MCF 10A (cell line): ENCODE measurements at regions not wholly inside any gene's neighbourhood (a gene's known extent, or its start where the extent isn't known, plus 50 kb on each side); places are given as distances from the start of the nearest gene placed in this dataset.

Experiments used
- BruUV-seq: library from RNA; stranded (reverse); fragments of 400-500 nt; replicated peaks from 2 replicates; lab custom pipeline; 2021; lab: Mats Ljungman, UMichigan
- CTCF ChIA-PET: fragments of 300-600 bp; sonication (Branson Sonifier 250); formaldehyde crosslinking; extraction: SDS; loops from one replicate; lab custom pipeline; 2021; ENCODE audit warnings: antibody characterized with exemption, inconsistent platforms; lab: Yijun Ruan, JAX
- POLR2A ChIA-PET: fragments of 300-600, 350-650 bp; sonication (Branson Sonifier 250); formaldehyde crosslinking; extraction: SDS; loops from one replicate; lab custom pipeline; 2020; ENCODE audit warnings: antibody characterized with exemption, inconsistent platforms; lab: Yijun Ruan, JAX
- DNase-seq: peaks from one replicate; pipeline ENCODE4 v3.0.0-alpha.2; 2018; ENCODE audit not compliant: unreplicated experiment
- H3K27ac Mint-ChIP-seq: one replicate; pipeline ENCODE4 v1.8.0; 2022; ENCODE audit warnings: mild to moderate bottlenecking, low read depth, mixed read lengths; ENCODE audit not compliant: unreplicated experiment
- H3K27me3 Mint-ChIP-seq: one replicate; pipeline ENCODE4 v1.8.0; 2022; ENCODE audit warnings: mixed read lengths; ENCODE audit not compliant: insufficient read depth, unreplicated experiment
- H3K36me3 Mint-ChIP-seq: one replicate; pipeline ENCODE4 v1.8.0; 2022; ENCODE audit warnings: mild to moderate bottlenecking, moderate library complexity, mixed read lengths; ENCODE audit not compliant: insufficient read depth, unreplicated experiment
- H3K4me1 Mint-ChIP-seq: one replicate; pipeline ENCODE4 v1.8.0; 2022; ENCODE audit warnings: mixed read lengths; ENCODE audit not compliant: insufficient read depth, unreplicated experiment
- H3K4me3 Mint-ChIP-seq: one replicate; pipeline ENCODE4 v1.8.0; 2022; ENCODE audit warnings: mild to moderate bottlenecking, moderate library complexity, mixed read lengths; ENCODE audit not compliant: unreplicated experiment
- H3K9me3 Mint-ChIP-seq: one replicate; pipeline ENCODE4 v1.8.0; 2022; ENCODE audit warnings: mixed read lengths; ENCODE audit not compliant: unreplicated experiment
- CTCF ChIP-seq: fragments of 200-600 bp; IDR thresholded peaks from one replicate; pipeline ENCODE4 v1.8.0; 2022; ENCODE audit warnings: antibody characterized with exemption, mild to moderate bottlenecking; ENCODE audit not compliant: unreplicated experiment
- intact Hi-C: fragments of 100-400 bp; cut with micrococcal nuclease; formaldehyde crosslinking; loops from 2 replicates; pipeline ENCODE4 v1.14.1; 2022

- H3K9me3 Mint-ChIP-seq, result peaks cover 5% of the 10 kb centered on the region
- no peaks in the 10 kb centered on the region for H3K27me3 Mint-ChIP-seq
- intact Hi-C loops, result no loop called here
- no TSS peak for BruUV-seq
- no peak overlapping the region for H3K27ac Mint-ChIP-seq
- no peak for DNase-seq
- no peaks in the 10 kb centered on the region for H3K36me3 Mint-ChIP-seq
- no peak for TF ChIP-seq CTCF
- H3K4me3 Mint-ChIP-seq, result no peak overlapping the region
- CTCF ChIA-PET, result interaction anchor here (0.6 kb wide), 1 partner anchor 111 kb away, joined by 3 read pairs; no protein-coding TSS in a partner anchor
- POLR2A ChIA-PET, result no interaction called here
- H3K4me1 Mint-ChIP-seq, result no peaks in the 10 kb centered on the region
Observed at GRCh38 chr10:112024079-112024478, 159.5 kb downstream of the GPAM start.

DNA sequence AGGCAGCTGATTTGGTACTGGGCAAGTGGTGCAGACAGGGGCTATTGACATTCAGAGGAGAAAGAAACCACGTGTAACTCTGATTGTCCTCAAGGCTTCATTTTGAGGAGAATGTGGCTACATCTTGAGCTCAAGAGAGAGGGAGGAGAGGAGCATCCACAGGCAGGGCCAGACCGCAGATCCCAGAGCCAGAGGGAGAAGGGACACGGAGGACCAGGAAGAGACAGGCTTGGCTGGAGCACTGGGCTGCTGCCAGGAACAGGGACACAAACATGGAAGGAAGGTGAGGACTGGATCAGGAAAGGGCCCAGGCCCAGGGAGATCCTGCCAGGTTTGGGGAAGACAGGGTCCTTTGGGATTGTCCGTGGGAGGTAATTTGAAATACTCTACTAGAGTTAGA lies 158.3 kb downstream of the GPAM start:
- Mint-ChIP-seq H3K36me3 (no peaks in the 10 kb centered on the region), H3K9me3 (peaks cover 5% of the 10 kb centered on the region), H3K27ac (no peak overlapping the region), H3K4me1 (no peaks in the 10 kb centered on the region), H3K4me3 (no peak overlapping the region), H3K27me3 (no peaks in the 10 kb centered on the region)
- POLR2A ChIA-PET, result no interaction called here
- no TSS peak for BruUV-seq
- TF ChIP-seq CTCF, result no peak
- CTCF ChIA-PET, result no interaction called here
- intact Hi-C loops, result no loop called here
- no peak for DNase-seq

DNA sequence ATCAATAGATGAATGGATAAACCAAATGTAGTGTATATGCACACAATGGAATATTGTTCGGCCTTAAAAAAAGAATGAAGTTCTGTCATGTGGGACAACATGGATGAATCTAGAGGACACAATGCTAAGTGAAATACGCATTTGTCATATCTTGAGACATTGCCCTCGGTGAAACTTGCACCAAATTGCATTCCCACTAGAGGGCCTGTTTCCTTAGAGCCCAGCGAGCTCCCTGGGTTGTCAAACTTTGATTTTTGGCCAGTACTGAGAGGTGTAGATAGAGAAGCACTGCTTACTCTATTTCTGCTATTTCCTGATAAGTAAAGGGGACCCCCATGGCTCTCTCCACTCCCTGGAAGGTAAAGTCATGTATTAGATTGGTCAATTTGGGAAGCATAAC lies 157.1 kb downstream of the GPAM start:
- CTCF ChIA-PET, result interaction anchor here (0.9 to 1.0 kb wide), 2 partner anchors 66 to 187 kb away, joined by 3 read pairs; no protein-coding TSS in a partner anchor
- no peak for TF ChIP-seq CTCF
- Mint-ChIP-seq H3K36me3 (no peaks in the 10 kb centered on the region), H3K9me3 (peaks cover 5% of the 10 kb centered on the region), H3K27me3 (no peaks in the 10 kb centered on the region), H3K4me1 (no peaks in the 10 kb centered on the region), H3K27ac (no peak overlapping the region), H3K4me3 (no peak overlapping the region)
- intact Hi-C loops, result no loop called here
- POLR2A ChIA-PET, result no interaction called here
- DNase-seq, result peak; percentile 20
- BruUV-seq, result no TSS peak

GRCh38 chr10:112027731-112028280 lies 155.8 kb downstream of the GPAM start:
- no peak overlapping the region for H3K4me3 Mint-ChIP-seq
- peaks cover 5% of the 10 kb centered on the region for H3K9me3 Mint-ChIP-seq
- BruUV-seq, result no TSS peak
- no peak for DNase-seq
- ChIA-PET POLR2A (interaction anchor here (0.6 kb wide), 2 partner anchors 512 to 1910 kb away, joined by 3 read pairs; no protein-coding TSS in a partner anchor), CTCF (interaction anchor here (0.5 to 0.6 kb wide), 2 partner anchors 95 to 1005 kb away, joined by 3 to 4 read pairs; no protein-coding TSS in a partner anchor)
- H3K27ac Mint-ChIP-seq, result no peak overlapping the region
- intact Hi-C loops, result no loop called here
- H3K4me1 Mint-ChIP-seq, result no peaks in the 10 kb centered on the region
- TF ChIP-seq CTCF, result no peak
- no peaks in the 10 kb centered on the region for H3K27me3 Mint-ChIP-seq
- no peaks in the 10 kb centered on the region for H3K36me3 Mint-ChIP-seq
